GM21360 (cell line): ENCODE measurements at regions not wholly inside any gene's neighbourhood (a gene's known extent, or its start where the extent isn't known, plus 50 kb on each side); places are given as distances from the start of the nearest gene placed in this dataset.

Source experiments
- ATAC-seq: cut with Tn5 transposase; IDR thresholded peaks from one replicate; pipeline ENCODE4 v1.9.1; 2021; ENCODE audit warnings: mild to moderate bottlenecking, moderate library complexity; ENCODE audit not compliant: unreplicated experiment

- no peak for ATAC-seq
Observed at GRCh38 chr17:33403194-33403593, 110.1 kb upstream of the ASIC2 start.

GRCh38 chr17:33404070-33404819 lies 111.2 kb upstream of the ASIC2 start:
- no peak for ATAC-seq

- ATAC-seq = no peak
Observed at GRCh38 chr17:33416131-33416530, 123.0 kb upstream of the ASIC2 start.

DNA sequence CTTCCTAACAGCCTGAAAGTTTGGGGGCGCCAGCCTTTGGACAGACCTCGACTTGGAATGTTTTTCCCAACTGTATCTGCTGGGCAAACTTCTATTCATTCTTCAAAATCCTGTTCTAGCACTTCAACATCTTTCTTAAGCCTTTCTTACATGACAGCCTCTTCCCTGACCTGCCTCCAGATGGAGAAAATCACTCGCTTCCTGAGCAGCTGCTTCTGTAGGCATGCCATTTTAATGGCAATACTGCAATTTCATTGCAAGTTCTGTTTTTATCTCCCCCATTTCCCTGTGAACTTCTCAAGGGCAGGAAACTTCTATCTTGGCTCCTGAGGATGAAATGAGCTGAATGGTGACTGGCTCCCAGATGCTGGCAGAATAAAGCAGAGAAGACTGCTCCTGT lies 128.8 kb upstream of the ASIC2 start:
- ATAC-seq = no peak

GRCh38 chr17:33433581-33433980 lies 140.5 kb upstream of the ASIC2 start:
- ATAC-seq = no peak

- no peak for ATAC-seq
Observed at GRCh38 chr17:33434841-33435240, 141.7 kb upstream of the ASIC2 start.

DNA sequence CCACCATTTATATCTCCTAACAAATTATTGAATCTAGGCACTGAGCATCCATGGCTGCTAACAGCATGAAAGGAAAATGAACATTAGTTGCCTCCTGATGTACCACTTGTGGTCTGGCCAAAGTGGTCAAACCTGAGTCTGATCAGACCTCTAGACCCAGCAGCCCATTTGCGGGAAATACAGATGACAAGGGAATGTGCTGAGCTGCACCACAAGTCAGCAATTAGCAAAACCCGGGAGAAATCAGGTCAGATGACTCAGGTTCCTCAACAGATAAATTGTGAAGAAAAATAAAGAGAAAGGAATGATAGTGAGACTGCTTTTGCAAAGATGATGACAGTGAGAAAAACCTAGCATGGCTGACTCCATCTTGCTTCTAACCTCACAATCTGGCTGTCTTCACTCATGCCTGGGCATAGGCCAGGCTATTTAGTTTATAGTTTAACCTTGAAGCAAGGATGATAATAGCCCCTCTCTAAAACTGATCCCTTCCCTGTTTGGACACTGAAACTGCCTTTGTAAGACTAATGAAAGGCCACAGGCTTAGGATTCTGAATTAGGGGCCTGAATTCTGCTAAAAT lies 142.7 kb upstream of the ASIC2 start:
- no peak for ATAC-seq

- no peak for ATAC-seq
Observed at GRCh38 chr17:33436321-33436720, 143.2 kb upstream of the ASIC2 start.

DNA sequence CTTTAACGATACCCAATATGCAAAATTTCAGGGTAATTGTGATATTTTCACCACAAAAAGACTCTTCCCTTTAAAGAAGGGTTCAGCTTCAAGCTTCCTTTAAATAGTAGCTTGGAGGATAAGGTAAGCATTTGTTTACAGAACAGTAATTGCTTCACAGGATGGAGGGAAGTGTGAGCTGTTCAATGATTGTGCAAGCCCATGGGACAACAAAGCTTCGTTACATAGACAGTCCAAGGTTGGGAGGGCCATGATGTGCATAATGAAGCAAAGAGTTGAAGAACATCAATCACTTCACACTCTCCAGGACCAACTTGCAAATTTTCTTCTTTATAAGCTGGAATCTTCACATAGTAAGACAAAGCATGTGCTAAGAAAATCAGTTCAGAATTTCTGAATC lies 145.0 kb upstream of the ASIC2 start:
- no peak for ATAC-seq

GRCh38 chr17:33438578-33438977 lies 145.5 kb upstream of the ASIC2 start:
- no peak for ATAC-seq

- ATAC-seq = no peak
Observed at GRCh38 chr17:33442320-33442719, 149.2 kb upstream of the ASIC2 start.

DNA sequence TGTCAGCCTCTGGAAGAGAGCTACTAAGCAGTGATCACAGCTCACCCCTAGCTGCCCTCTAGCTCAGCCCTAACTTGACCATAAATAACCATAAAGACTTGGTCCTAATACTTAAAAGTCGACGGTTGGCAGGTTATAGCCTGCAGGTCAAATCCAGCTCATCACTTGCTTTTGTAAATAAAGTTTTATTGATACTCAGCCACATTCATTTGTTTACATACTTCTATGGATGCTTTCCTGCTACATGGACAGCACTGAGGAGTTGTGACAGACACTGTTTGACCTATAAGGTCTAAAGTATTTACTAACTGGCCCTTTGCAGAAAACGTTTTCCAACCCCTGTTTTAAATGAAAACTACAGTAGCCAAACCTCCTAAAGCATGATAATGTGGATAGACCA lies 151.6 kb upstream of the ASIC2 start:
- ATAC-seq = no peak

DNA sequence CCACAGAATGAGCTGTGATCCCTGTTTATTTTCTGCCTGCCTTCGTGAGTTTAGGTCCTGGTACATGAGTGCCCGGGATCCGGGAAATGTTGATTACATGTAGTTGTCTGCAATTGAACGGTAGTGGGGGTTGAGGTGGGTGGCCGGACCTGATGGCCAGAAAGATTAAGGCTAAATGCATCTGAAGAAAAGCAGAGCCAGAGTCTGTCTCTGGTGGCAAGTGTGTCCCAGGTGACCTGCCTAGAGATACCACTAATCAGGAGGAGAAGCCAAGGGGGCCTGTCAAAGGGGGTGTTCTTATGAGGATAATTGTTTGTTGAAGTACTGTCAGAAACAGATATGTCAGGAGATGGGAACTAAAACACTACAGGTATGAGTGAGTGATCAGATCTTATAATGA lies 154.0 kb upstream of the ASIC2 start:
- ATAC-seq = no peak

GRCh38 chr17:33451221-33451620 lies 158.1 kb upstream of the ASIC2 start:
- no peak for ATAC-seq

DNA sequence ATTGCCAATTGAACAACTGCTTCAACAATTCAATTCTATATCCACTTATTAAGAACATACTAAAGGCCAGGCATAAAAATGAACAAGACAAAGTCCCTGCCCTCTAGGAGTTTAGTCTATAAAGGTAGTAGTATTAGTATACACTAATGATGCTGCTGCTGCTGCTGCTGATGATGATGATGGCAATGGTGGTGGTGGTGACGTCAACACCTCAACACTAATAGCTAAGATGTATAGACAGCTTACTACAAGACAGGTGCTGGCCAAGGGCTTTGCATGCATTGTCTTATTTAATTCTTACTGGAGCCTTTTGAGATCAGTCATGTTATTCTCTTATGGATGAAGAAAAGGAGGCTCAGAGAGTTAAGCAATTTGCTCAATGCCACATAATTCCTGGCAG lies 164.4 kb upstream of the ASIC2 start:
- no peak for ATAC-seq

GRCh38 chr17:33459078-33459940 lies 166.2 kb upstream of the ASIC2 start:
- no peak for ATAC-seq

DNA sequence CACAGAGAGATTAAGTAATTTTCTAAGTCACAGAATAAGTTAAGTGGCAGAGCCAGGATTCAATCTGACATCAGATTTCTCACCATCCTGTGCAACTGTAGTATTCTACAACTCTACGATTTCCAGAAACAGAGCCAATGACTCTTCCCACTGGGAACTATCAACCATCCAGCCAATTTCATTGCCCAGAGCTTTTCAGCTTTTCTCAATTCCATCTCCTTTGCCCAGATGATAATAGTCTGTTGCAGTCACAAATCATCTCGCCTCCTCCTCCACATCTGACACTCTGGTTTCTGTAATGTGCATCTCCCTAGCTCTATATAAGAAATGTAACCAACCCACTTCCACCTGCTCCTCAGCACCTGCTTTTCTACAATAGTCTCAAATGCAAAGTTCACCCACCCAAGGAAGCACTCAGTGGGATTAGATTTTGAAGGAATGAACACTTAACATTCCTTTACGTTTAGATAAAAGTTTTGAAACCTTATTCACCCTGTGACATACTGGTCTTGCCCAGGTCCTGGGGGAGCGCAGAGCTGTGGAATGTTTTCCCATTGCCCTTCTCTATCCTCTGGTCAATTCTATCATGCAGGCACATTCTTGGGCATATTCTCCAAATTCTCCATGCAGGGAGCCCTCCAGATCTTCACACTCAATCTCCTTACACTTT lies 167.8 kb upstream of the ASIC2 start:
- ATAC-seq = no peak

GRCh38 chr17:33463887-33464286 lies 170.8 kb upstream of the ASIC2 start:
- ATAC-seq = no peak

- ATAC-seq = no peak
Observed at GRCh38 chr17:33464669-33465280, 171.7 kb upstream of the ASIC2 start.

- ATAC-seq = no peak
Observed at GRCh38 chr17:33469421-33469820, 176.3 kb upstream of the ASIC2 start.

GRCh38 chr17:33469911-33470310 lies 176.8 kb upstream of the ASIC2 start:
- no peak for ATAC-seq
